SK-N-MC (cell line): ENCODE measurements at regions not wholly inside any gene's neighbourhood (a gene's known extent, or its start where the extent isn't known, plus 50 kb on each side); places are given as distances from the start of the nearest gene placed in this dataset.

ENCODE experiments used
- EZH2 ChIP-seq: fragments of 200-600 bp; sonication (generic); IDR thresholded peaks from one replicate; pipeline ENCODE4 v1.6.1; 2017; ENCODE audit warnings: antibody characterized with exemption
- FOXP2 ChIP-seq: optimal IDR thresholded peaks from 2 replicates; pipeline ENCODE3; 2011; ENCODE audit warnings: mild to moderate bottlenecking, moderate library complexity; ENCODE audit not compliant: insufficient read depth; ENCODE audit errors: extremely low read length, control extremely low read depth
- POLR2AphosphoS5 ChIP-seq: IDR thresholded peaks from 2 replicates; pipeline ENCODE4 v1.6.1; 2012; ENCODE audit warnings: mild to moderate bottlenecking, low read depth, low read length, borderline replicate concordance

- no peak for TF ChIP-seq POLR2AphosphoS5
- TF ChIP-seq EZH2 = no peak
- TF ChIP-seq FOXP2 = no peak
These were observed 103.2 kb upstream of the PPP2R2D start for GRCh38 chr10:131797626-131798025.
